HG02943 (cell line): ENCODE measurements at regions not wholly inside any gene's neighbourhood (a gene's known extent, or its start where the extent isn't known, plus 50 kb on each side); places are given as distances from the start of the nearest gene placed in this dataset.

Experiments
- ATAC-seq: cut with Tn5 transposase; IDR thresholded peaks from one replicate; pipeline ENCODE4 v1.9.1; 2021; ENCODE audit warnings: mild to moderate bottlenecking, low read depth, moderate library complexity; ENCODE audit not compliant: unreplicated experiment

DNA sequence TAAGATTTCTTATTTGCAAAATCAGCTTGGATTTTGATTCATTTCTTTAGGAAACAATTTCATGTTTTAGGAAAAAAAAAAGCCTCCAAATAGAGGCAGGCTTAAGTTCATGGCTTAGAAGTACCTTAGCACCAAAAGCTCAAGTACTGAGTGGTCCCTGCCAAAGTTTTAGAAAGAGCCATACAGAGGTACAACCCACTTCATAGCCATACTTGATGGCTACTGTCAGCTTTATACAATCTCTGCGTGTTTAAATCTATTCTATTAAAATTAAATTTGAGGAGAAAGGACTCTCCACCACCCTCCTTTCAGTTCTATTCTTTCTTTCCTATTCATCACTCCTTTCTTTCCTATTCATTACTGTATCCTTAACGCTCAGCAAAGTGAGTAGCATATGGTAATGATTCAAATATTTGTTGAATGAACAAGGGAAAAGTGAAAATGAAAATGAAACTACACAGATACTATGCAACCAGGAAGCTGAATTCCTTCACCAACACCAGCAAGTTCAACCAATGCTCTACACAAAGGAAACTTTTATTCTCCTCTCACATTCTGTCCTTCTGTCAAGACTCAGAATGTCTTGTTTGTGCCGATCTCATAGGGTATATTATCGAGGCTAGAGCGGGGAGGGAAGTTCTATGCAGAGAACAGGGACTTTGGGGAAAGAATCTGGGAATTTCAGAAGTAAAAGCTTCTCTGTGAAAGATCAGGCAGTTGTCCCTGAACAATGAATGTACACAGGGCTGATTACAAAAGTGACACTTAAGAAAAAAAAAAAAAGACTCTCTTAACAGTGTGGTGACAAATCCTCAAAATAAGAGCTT is 138.6 kb upstream of the SPEF2 start:
- ATAC-seq, result no peak

DNA sequence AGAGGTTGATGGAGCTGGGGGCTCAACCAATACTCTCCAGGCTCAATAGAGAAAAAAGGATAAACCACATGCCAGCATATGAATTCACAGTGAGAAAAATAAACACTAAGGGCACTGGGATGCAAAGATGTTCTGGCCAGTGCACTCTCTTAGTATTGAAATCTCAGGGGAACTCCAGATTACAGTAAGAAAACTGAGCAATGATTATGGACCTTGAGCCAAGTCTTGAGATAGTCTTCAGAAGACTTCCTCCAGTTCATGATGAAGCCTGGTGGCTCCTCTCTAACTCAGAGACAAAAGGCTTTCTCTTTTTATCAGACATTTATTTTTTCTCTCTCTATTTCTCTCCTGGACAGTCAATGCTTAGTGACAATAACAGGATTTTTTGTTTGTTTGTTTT is 139.8 kb upstream of the SPEF2 start:
- ATAC-seq, result no peak

DNA sequence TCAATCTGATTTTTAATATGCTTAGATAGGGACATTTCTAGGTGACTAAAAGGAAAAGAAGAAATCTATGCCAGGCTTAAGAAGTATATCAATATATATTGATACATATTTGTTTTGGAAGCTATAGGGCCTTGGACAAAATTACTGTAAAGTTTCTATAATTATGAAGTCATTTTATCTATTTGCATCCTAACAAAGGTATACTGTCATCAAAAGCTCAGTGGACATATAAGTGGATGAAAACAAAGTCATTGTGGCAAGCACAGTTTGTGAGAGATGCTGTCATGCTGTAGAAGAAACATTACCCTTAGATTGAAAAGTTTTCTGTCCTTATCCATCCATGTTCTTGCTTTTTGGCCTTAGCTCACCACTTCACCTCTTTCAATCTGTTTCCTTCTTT is 140.3 kb upstream of the SPEF2 start:
- no peak for ATAC-seq

GRCh38 chr5:35476797-35477196 is 140.9 kb upstream of the SPEF2 start:
- no peak for ATAC-seq

DNA sequence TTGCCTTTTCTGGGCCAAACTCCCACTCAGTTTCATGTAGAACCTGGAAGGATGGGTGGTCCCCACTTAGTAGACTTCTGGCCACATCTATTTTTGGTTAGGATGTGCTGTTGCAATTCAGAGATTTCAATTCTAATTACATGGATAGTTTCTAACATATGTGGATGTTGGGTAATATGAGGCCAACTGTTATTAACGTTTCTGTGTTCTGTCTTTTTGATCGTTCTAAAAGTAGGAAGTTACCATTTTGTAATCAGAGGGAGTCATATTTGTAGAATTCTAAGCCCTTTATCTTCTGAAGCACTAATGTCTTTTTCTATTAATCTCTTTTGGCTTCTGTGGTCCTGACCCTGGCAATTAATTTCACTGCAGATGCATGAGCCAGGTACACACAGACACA is 141.6 kb upstream of the SPEF2 start:
- no peak for ATAC-seq

- no peak for ATAC-seq
Measured at GRCh38 chr5:35473589-35473988, 144.1 kb upstream of the SPEF2 start.

DNA sequence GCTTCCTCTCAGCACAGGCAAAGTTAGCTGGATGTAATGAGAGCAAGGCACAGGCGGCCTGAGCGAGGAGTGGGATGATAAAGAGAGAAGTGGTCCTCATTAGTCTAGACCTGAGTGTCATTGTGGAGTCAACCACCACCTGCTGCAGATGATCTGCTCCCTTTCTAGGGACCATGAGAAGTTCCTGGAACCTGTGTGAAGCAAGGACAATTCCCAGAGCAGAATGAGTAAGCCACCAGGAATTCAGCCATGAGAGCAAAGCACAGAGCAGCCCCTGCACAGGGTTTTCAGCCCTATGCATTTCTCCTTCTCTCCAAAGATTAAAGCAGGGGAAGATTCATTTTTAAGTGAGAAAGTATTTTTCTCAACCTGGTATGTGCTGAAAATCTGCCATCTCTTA is 146.8 kb upstream of the SPEF2 start:
- ATAC-seq, result no peak

- no peak for ATAC-seq
Measured at GRCh38 chr5:35468811-35469210, 148.9 kb upstream of the SPEF2 start.

DNA sequence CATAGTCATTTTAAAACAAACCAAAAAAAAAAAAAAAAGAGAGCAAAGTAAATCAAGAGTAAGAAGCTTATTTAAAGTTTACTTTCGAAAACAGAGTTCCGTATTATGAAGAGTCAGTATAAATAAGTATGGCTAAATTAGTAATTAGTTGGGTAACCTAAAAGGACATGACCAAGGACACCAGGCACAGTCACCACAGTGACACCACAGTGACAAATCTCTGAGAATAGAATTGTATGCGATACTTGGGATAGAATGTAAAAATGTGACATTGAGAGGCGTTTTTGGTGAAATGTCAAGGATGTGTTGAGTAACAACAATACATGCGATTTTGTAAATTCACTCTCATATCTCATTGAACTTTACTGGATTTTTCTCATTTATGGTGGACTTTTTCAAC is 150.9 kb upstream of the SPEF2 start:
- ATAC-seq, result no peak

DNA sequence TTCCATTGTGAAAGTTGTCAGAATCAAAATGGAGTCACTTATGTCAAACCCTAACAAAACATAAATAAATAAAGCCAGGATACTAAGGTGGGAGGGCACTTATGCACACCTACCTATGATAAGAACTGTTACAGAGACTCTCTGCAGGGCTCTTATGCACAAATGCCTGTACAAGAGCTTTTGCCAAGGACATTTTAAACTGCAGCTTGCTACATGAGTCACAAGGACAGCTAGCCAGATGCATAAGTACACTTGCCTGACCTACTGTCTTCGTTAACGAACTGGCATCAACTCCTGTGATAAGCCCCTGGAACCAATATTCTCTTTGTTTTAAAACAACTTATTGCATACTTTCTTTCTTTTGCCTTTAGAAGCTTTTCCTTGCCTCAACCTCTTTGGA is 152.9 kb upstream of the SPEF2 start:
- ATAC-seq, result no peak

DNA sequence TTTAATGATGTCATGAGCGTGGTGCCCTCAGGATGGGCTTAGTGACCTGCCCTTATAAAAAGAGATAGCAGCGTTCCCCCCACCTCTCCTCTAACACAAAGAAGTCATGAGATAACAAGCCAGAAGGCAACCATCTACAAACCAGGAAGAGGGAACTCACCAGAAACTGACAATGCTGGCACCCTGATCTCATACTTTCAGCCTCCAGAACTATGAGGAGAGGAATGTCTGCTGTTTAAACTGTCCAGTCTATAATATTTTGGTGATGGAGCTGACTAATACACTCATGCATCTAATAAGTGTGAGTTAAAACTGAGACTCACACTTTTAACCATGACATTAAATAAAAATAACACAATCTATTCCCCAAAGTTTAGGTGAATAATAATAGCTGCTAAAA is 156.1 kb upstream of the SPEF2 start:
- ATAC-seq, result no peak

DNA sequence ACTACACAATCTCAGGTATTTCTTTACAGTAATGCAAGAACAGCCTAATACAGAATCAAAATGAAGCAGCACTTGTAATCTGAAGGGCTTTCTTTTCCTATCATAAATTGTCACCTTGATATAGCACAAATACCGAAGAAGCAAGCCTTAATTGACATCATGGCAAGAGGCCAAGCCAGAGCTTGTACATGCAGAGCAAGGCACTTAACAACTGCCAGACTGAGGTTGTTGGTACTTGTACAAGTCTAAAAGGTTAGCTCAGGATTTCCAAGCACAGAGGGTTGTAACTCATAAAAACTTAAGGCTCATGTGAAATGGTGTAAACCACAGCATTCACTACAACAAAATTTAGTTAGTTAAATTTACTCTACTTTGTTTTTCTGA is 158.8 kb upstream of the SPEF2 start:
- no peak for ATAC-seq

DNA sequence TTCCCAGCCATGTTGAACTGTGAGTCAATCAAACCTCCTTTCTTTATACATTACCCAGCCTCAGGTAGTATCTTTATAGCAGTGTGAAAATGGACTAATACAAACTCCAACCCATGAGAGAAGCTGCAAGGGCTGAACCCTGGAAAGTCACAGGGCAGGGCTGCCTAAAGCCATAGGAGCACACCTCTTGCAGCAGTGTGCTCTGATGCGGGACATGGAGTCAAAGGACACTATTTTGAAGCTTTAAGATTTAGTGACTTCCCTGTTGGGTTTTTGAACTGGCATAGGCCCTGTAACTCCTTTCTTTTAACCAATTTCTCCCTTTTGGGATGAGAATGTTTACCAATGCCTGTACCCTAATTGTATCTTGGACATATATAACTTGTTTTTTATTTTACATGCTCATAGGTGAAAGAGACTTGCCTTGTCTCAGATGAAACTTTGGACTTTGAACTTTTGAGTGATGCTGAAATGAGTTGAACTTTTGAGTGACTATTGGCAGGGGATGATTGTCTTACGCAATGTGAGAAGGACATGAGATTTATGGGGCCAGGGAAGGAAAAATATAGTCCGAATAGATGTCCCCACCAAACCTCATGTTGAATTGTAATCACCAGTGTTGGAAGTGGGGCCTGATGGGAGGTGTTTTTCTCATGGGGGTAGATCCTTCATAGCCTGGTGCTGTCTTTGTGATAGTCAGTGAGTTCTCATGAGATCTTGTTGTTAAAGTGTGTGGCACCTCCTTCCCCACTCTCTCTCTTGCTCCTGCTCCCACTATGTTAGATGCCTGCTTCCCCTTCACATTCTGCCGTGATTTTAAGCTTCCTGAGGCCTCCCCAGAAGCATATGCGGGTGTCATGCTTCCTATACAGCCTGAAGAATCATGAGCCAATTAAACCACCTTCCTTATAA is 159.5 kb upstream of the SPEF2 start:
- ATAC-seq, result no peak

GRCh38 chr5:35456506-35456905 is 161.2 kb upstream of the SPEF2 start:
- no peak for ATAC-seq

DNA sequence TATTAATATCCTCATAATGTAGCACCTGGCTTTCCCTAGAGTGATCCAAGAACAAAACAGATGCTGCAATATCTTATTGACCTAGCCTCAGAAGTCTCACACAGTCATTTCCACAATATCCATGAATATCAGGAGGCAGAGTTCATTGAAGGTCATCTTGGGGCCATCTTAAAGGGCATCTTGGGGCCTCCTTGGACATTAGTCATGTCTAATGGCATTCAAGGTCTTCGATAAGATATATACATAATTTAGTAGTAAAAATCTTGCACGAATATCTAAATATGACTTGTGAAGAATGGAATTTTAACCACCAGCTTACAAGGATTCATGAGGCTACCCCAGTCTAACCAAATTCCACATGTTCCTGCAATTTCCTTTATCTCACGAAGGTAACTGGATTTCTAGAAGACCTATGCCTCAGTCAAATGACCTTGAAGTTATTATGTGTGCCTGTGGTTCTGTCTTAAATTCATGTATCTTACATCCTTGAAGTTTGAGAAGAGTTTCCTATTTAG is 163.6 kb upstream of the SPEF2 start:
- no peak for ATAC-seq

DNA sequence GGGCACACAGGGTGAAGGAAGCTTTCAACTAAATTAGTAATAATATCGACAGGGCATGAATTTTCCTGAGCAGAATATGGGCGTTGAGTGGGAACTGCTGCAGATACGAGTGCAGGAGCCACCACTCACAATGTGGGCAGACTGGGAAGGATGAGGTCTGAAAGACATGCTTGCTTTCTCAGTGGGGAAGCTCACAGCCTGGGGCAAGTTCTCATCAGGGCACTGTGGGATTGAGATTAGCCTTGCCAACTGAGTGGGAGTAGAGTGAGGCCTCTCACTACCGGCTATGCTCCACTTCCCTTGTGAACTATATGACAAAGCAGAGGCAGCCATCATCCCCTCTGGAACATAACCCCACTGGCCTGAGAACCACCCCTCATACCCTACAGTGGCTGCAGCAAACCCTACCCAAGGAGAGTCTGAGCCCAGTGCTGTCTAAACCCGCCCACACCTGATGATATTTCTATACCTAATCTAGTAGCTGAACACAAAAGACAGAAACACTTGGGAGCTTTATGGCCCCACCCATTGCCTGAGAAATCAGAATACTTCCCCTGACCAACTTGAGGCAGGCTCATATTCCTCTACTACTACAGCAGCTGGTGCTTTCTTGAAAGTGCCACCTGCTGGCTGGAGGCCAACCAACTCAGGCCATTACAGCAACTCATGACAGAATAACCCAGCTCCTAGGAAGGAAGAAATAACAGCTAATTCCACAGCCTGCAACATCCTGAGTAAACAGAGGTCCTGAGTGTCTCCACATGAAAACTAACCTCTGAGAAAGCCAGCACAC is 173.7 kb upstream of the SPEF2 start:
- no peak for ATAC-seq

- no peak for ATAC-seq
Measured at GRCh38 chr5:35442885-35443639, 174.6 kb upstream of the SPEF2 start.

DNA sequence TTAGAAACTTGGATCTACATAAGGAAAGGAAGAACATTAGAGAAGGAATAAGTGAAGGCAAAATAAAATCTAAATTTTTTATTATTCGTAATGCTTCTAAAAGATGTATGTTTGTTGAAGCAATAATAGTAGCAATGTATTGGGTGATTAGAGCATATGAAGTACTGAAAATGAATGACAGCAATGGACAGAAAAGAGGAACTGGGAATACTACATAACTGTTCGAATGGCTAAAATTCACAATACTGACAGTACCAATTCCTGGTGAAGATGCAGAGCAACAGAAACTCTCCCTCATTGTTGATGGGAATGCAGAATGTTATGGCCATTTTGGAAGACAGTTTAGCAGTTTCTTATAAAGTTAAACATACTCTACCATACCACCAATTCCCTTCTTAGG is 177.3 kb upstream of the SPEF2 start:
- no peak for ATAC-seq

DNA sequence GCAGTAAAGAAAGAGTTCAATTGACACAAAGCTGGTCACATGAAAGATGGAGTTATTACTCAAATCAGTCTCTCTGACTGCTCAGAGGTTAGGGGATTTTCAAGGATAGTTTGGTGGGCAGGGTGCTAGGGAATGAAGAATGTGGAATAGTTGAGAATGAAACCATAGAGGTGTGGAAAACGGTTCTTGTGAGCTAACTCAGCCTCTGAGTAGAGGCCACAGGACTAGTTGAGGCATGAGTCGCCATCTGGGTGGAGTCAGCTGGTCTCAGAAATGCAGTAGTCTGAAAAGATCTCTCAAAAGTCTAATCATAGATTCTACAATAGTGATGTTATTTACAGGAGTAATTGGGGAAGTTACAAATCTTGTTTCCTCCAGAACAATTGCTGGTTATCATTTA is 178.9 kb upstream of the SPEF2 start:
- no peak for ATAC-seq

- no peak for ATAC-seq
Measured at GRCh38 chr5:35438288-35438687, 179.4 kb upstream of the SPEF2 start.
